Heart left ventricle (tissue), 16 donors: ENCODE measurements at regions not wholly inside any gene's neighbourhood (a gene's known extent, or its start where the extent isn't known, plus 50 kb on each side); places are given as distances from the start of the nearest gene placed in this dataset.
"Not testable (repeated sequence)": the region's sequence is repeated elsewhere in the genome, so short reads cannot be mapped to it uniquely, and the experiment has no call there.

Source experiments
- ATAC-seq, 4 donors: fragments of 200-7000 bp; cut with Tn5 transposase; one replicate each; pipeline ENCODE4 v1.9.1; 2020 to 2022; ENCODE audit warnings: moderate library complexity in 4 of 4, mild to moderate bottlenecking in 3 of 4, moderate number of reproducible peaks in 1 of 4
- DNase-seq, 5 donors: peaks; one replicate each; pipeline ENCODE4 v3.0.0-alpha.2; 2020
- H3K27ac ChIP-seq, 12 donors: fragments of 200-600 bp; sonication (generic) in 4 of 12; one replicate each; pipeline versions ENCODE4 v1.5.0 to v1.8.0; 2016 to 2022; ENCODE audit warnings: mild to moderate bottlenecking in 2 of 12
- H3K27me3 ChIP-seq, 9 donors: fragments of 200-600 bp; sonication (generic) in 2 of 9; one replicate each; pipeline versions ENCODE4 v1.5.1 to v1.8.0; 2016 to 2022; ENCODE audit warnings: mild to moderate bottlenecking in 3 of 9
- H3K36me3 ChIP-seq, 9 donors: fragments of 200-600 bp; sonication (generic) in 2 of 9; one replicate each; pipeline versions ENCODE4 v1.5.0 to v1.8.0; 2018 to 2022; ENCODE audit warnings: mild to moderate bottlenecking in 2 of 9
- H3K4me1 ChIP-seq, 12 donors: fragments of 200-600 bp; sonication (generic) in 4 of 12; one replicate each; pipeline versions ENCODE4 v1.5.0 to v1.8.0; 2016 to 2022; ENCODE audit warnings: mild to moderate bottlenecking in 3 of 12
- H3K4me3 ChIP-seq, 12 donors: fragments of 200-600 bp; sonication (generic) in 4 of 12; one replicate each; pipeline versions ENCODE4 v1.5.0 to v1.8.0; 2017 to 2022; ENCODE audit warnings: mild to moderate bottlenecking in 9 of 12, moderate library complexity in 4 of 12
- H3K9me3 ChIP-seq, 12 donors: fragments of 200-600 bp; sonication (generic) in 4 of 12; one replicate each; pipeline versions ENCODE4 v1.5.0 to v1.8.0; 2016 to 2022; ENCODE audit warnings: mild to moderate bottlenecking in 1 of 12
- POLR2A ChIP-seq, 2 donors: fragments of 450-650 bp; IDR thresholded peaks; one replicate each; pipeline ENCODE4 v1.6.1; 2017; ENCODE audit warnings: antibody characterized with exemption in 2 of 2, mild to moderate bottlenecking in 2 of 2, moderate library complexity in 2 of 2
- WGBS, 4 donors: extraction: QIAGEN DNeasy Blood & Tissue Kit in 2 of 4; methylation state at CpG; one replicate each; pipeline versions ENCODE4 v1.1.5 to v1.1.7; 2013 to 2018; 5-methylcytosine and 5-hydroxymethylcytosine counted together
- intact Hi-C, 10 donors: fragments of 100-400 bp; cut with DNase I; formaldehyde crosslinking; loops; one replicate each; pipeline versions ENCODE4 v1.11.1 to v1.14.2; 2022
- TF ChIP-seq, protein P1 (sequence below), 12 donors: fragments of 200-600 bp; sonication (generic) in 4 of 12; IDR thresholded peaks; one replicate each; pipeline versions ENCODE4 v1.5.0 to v1.8.0; 2018 to 2022; ENCODE audit warnings: antibody characterized with exemption in 12 of 12, mild to moderate bottlenecking in 5 of 12
- donor health status: ischemic (EF 13 %, LVEDD 7.1; RV severe dilation, severe dysfunction).
- donor health status: healthy with polysubstance abuse.
- donor health status: DM: no; HTN: yes; CAD: no.
- donor health status: DM: no; HTN: no; CAD: no.
- donor health status: ischemic (EF 25% LVEDD 6.9; RV normal size, moderate dysfunction).
- donor health status: ischemic (EF 25% LVEDD 5.7; RV mildly dilated, moderate dysfunction).
- donor health status: healthy.
- donor health status: DM: yes; HTN: yes; CAD: no.
- donor health status: ischemic (EF 35%, LVEDD 5.7; RV mildly dilated, moderate dysfunction).
- donor health status: nonischemic (EF 11% LVEDD 7.7; RV severe dilation, severe dysfunction).
- donor health status: DM: yes; HTN: yes; CAD: no.
- donor health status: PGD.
- donor health status: ischemic (EF 29% LVEDD 5.4; RV normal size, mild dysfunction).
- donor health status: nonischemic (EF 23%, LVEDD 6.1; RV moderate dilation, normal function).

DNA sequence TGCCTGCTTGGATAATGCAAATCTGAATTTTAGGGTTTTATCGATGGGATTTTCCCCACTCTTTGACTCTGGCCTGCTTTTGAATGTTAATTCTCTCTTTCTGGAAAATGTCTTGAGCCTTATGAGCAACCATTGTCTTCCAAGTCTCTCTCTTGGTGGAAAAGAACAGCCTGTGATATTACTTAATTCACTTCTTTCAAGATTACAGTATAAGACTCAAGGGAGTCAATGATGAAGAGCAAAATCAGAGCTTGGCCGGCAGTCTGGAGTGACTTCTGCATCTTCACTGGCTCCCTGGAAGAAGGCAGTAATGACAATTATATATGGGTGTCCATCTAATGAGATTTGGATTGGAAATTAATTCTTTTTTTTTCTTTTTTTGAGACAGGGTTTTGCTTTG lies 122.9 kb upstream of the ZEB2 start:
- no peaks in the 10 kb centered on the region for H3K27me3 ChIP-seq
- no peaks in the 10 kb centered on the region for H3K36me3 ChIP-seq
- H3K4me1 ChIP-seq = peaks cover 0 to 25% (median 0%) of the 10 kb centered on the region in 12 donors
- H3K27ac ChIP-seq = peak overlapping the region in 1 of 12 donors; percentile 8
- ATAC-seq = peak in 2 of 4 donors; percentile 51 to 54
- no peaks in the 10 kb centered on the region for H3K9me3 ChIP-seq
- intact Hi-C loops = no loop called here
- H3K4me3 ChIP-seq = no peak overlapping the region
- no peak for TF ChIP-seq POLR2A (IDR thresholded peaks at IDR 0.05)
- TF ChIP-seq, protein P1, sequence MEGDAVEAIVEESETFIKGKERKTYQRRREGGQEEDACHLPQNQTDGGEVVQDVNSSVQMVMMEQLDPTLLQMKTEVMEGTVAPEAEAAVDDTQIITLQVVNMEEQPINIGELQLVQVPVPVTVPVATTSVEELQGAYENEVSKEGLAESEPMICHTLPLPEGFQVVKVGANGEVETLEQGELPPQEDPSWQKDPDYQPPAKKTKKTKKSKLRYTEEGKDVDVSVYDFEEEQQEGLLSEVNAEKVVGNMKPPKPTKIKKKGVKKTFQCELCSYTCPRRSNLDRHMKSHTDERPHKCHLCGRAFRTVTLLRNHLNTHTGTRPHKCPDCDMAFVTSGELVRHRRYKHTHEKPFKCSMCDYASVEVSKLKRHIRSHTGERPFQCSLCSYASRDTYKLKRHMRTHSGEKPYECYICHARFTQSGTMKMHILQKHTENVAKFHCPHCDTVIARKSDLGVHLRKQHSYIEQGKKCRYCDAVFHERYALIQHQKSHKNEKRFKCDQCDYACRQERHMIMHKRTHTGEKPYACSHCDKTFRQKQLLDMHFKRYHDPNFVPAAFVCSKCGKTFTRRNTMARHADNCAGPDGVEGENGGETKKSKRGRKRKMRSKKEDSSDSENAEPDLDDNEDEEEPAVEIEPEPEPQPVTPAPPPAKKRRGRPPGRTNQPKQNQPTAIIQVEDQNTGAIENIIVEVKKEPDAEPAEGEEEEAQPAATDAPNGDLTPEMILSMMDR (IDR thresholded peaks at IDR 0.05) = no peak
- no peak for DNase-seq
- WGBS, 4 donors = 74 to 87% (median 81%) methylated on average over 2 of the region's 2 CpGs

DNA sequence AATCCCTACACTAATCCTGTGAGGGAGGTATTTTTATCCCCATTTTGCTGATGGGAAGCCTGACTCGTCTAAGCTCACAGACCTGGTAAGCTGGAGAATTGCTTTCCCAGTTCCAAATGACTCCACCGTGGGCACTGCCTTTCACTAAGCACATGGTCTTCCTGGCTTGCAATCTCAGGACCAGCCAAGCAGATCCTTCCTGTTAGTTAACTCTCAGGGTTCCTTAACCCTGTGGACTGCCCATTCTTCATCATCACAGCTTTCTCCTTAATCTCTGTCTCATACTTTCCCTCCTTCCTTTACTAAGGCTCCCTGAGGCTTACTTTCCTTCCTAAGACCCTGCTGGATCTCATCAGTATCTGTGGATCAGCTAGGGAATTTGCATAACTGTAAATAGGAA lies 122.2 kb upstream of the ZEB2 start:
- ATAC-seq (no peak), DNase-seq (no peak)
- Histone ChIP-seq H3K27me3 (no peaks in the 10 kb centered on the region), H3K36me3 (no peaks in the 10 kb centered on the region), H3K4me1 (peaks cover 0 to 25% (median 0%) of the 10 kb centered on the region in 12 donors), H3K9me3 (no peaks in the 10 kb centered on the region), H3K4me3 (no peak overlapping the region), H3K27ac (peak overlapping the region in 1 of 12 donors; percentile 8)
- TF ChIP-seq POLR2A (IDR thresholded peaks at IDR 0.05) = no peak
- TF ChIP-seq, protein P1 (IDR thresholded peaks at IDR 0.05) = no peak
- intact Hi-C loops = no loop called here
- WGBS, 4 donors = 30 to 51% (median 39%) methylated on average over 2 of the region's 2 CpGs

DNA sequence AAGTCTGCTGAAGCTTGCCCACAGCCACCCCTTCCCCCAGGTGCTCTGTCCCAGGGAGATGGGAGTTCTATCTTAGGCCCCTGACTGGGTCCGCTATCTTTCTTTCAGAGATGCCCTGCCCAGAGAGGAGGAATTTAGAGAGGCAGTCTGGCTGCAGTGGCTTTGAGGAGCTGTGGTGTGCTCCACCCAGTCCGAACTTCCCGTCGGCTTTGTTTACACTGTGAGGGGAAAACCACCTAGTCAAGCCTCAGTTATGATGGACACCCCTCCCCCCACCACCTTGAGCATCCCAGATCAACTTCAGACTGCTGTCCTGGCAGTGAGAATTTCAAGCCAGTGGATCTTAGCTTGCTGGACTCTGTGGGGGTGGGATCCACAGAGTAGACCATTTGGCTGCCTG lies 118.3 kb upstream of the ZEB2 start:
- ATAC-seq, DNase-seq, H3K27ac ChIP-seq, H3K36me3 ChIP-seq, H3K4me3 ChIP-seq, intact Hi-C loops, H3K27me3 ChIP-seq: not testable (repeated sequence)
- peaks cover 0 to 12% (median 0%) of the 10 kb centered on the region in 12 donors for H3K4me1 ChIP-seq
- WGBS, 4 donors = 62 to 100% (median 79%) methylated on average over 3 to 4 of the region's 4 CpGs
- H3K9me3 ChIP-seq = peaks cover 0 to 23% (median 0%) of the 10 kb centered on the region in 12 donors

DNA sequence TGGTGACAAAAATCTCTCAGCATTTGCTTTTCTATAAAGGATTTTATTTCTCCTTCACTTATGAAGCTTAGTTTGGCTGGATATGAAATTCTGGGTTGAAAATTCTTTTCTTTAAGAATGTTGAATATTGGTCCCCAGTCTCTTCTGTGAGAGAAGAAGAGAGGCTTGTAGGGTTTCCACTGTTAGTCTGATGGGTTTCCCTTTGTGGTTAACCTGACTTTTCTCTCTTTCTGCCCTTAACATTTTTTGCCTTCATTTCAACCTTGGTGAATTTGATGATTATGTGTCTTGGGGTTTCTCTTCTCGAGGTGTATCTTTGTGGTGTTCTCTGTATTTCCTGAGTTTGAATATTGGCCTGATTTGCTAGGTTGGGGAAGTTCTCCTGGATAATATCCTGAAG lies 116.9 kb upstream of the ZEB2 start:
- H3K4me1 ChIP-seq, DNase-seq, H3K4me3 ChIP-seq, ATAC-seq, H3K27me3 ChIP-seq, intact Hi-C loops, H3K36me3 ChIP-seq, H3K27ac ChIP-seq: not testable (repeated sequence)
- H3K9me3 ChIP-seq = peaks cover 0 to 27% (median 0%) of the 10 kb centered on the region in 12 donors
- 68 to 85% (median 81%) methylated on average over 1 of the region's 1 CpG for WGBS, 4 donors

DNA sequence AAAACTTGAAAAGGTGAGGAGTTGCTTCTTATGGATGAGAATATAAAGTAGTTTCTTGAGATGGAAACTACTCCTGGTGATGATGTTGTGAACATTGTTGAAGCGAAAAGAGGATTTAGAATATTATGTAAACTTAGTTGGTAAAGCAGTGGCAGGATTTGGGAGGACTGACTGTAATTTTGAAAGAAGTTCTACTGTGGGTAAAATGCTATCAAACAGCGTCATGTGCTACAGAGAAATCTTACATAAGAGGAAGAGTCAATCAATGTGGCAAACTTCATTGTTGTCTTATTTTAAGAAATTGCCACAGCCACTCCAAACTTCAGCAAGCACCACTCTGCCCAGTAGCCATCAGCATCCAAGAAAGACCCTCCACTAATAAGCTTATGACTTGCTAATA lies 112.9 kb upstream of the ZEB2 start:
- ATAC-seq (no peak), DNase-seq (no peak)
- TF ChIP-seq, protein P1 (IDR thresholded peaks at IDR 0.05) = no peak
- TF ChIP-seq POLR2A (IDR thresholded peaks at IDR 0.05) = no peak
- WGBS, 4 donors = 90 to 99% (median 93%) methylated on average over 2 of the region's 2 CpGs
- Histone ChIP-seq H3K4me1 (peaks cover 0 to 3% (median 0%) of the 10 kb centered on the region in 12 donors), H3K9me3 (peaks cover 0 to 27% (median 0%) of the 10 kb centered on the region in 12 donors), H3K4me3 (no peak overlapping the region), H3K27me3 (no peaks in the 10 kb centered on the region), H3K27ac (no peak overlapping the region), H3K36me3 (no peaks in the 10 kb centered on the region)
- intact Hi-C loops = loop anchor here in 1 of 10 donors (5.0 kb wide), 1 partner anchor 209 kb away; no protein-coding TSS in a partner anchor
